ENCODE measurements at regions not wholly inside any gene's neighbourhood (a gene's known extent, or its start where the extent isn't known, plus 50 kb on each side); places are given as distances from the start of the nearest gene placed in this dataset.

GRCh38 chr10:3495281-3495680 is 289.7 kb downstream of the KLF6 start:
- TF ChIP-seq POLR2A (IDR thresholded peaks at IDR 0.05), result no peak
- TF ChIP-seq CTCF (IDR thresholded peaks at IDR 0.05), result no peak
- no peak overlapping the region for H3K27ac ChIP-seq
- no peak for ATAC-seq

GRCh38 chr10:3494838-3495230 is 290.2 kb downstream of the KLF6 start:
- Histone ChIP-seq H3K27ac (no peak overlapping the region), H3K27me3 (no peaks in the 10 kb centered on the region), H3K9me3 (no peaks in the 10 kb centered on the region), H3K4me1 (no peaks in the 10 kb centered on the region), H3K36me3 (no peaks in the 10 kb centered on the region), H3K4me3 (no peak overlapping the region)
- TF ChIP-seq POLR2A (IDR thresholded peaks at IDR 0.05) (no peak), CTCF (IDR thresholded peaks at IDR 0.05) (no peak)
- ATAC-seq (no peak), DNase-seq (no peak)
- 79% methylated on average over 9 of the region's 11 CpGs for WGBS (ENCODE audit: insufficient coverage, low coverage, low lambda C conversion rate, missing lambda C conversion rate)
- intact Hi-C loops (cut with DNase I), result no loop called here

More at GRCh38 chr10:3495281-3495680, 289.7 kb downstream of the KLF6 start:
- WGBS (ENCODE audit: insufficient coverage, low coverage, low lambda C conversion rate, missing lambda C conversion rate), result 70% methylated on average over 6 of the region's 6 CpGs
- Histone ChIP-seq H3K9me3 (no peaks in the 10 kb centered on the region), H3K4me3 (no peak overlapping the region), H3K4me1 (no peaks in the 10 kb centered on the region), H3K27me3 (no peaks in the 10 kb centered on the region), H3K36me3 (no peaks in the 10 kb centered on the region)
- no peak for DNase-seq
- intact Hi-C loops (cut with DNase I), result no loop called here

- H3K27me3 ChIP-seq, result no peaks in the 10 kb centered on the region
- DNase-seq (no peak), ATAC-seq (no peak)
- WGBS (ENCODE audit: insufficient coverage, low coverage, low lambda C conversion rate, missing lambda C conversion rate), result 65% methylated on average over 22 of the region's 22 CpGs
- no peak overlapping the region for H3K27ac ChIP-seq
- no peaks in the 10 kb centered on the region for H3K9me3 ChIP-seq
- no peaks in the 10 kb centered on the region for H3K4me1 ChIP-seq
- TF ChIP-seq CTCF (IDR thresholded peaks at IDR 0.05), result no peak
- no peak for TF ChIP-seq POLR2A (IDR thresholded peaks at IDR 0.05)
- H3K4me3 ChIP-seq, result no peak overlapping the region
- intact Hi-C loops (cut with DNase I), result no loop called here
- no peaks in the 10 kb centered on the region for H3K36me3 ChIP-seq
Observed at GRCh38 chr10:3494131-3494837, 290.7 kb downstream of the KLF6 start.

GRCh38 chr10:3493621-3494020 is 291.4 kb downstream of the KLF6 start:
- no peak overlapping the region for H3K4me3 ChIP-seq
- intact Hi-C loops (cut with DNase I), result no loop called here
- ATAC-seq (no peak), DNase-seq (no peak)
- H3K27me3 ChIP-seq, result no peaks in the 10 kb centered on the region
- H3K36me3 ChIP-seq, result no peaks in the 10 kb centered on the region
- H3K9me3 ChIP-seq, result no peaks in the 10 kb centered on the region
- H3K4me1 ChIP-seq, result no peaks in the 10 kb centered on the region
- 83% methylated on average over 1 of the region's 1 CpG for WGBS (ENCODE audit: insufficient coverage, low coverage, low lambda C conversion rate, missing lambda C conversion rate)
- H3K27ac ChIP-seq, result no peak overlapping the region
- TF ChIP-seq CTCF (IDR thresholded peaks at IDR 0.05), result no peak
- TF ChIP-seq POLR2A (IDR thresholded peaks at IDR 0.05), result no peak

All from right lobe of liver (tissue), 6 donors.